ENCODE measurements at regions not wholly inside any gene's neighbourhood (a gene's known extent, or its start where the extent isn't known, plus 50 kb on each side); places are given as distances from the start of the nearest gene placed in this dataset.

- TF ChIP-seq REST (IDR thresholded peaks at IDR 0.05; ENCODE audit: insufficient replicate concordance, low read depth) (no peak), POLR2AphosphoS5 (IDR thresholded peaks at IDR 0.05; ENCODE audit: low read depth) (no peak), GABPA (IDR thresholded peaks at IDR 0.05; ENCODE audit: low read depth) (no peak), CTCF (IDR thresholded peaks at IDR 0.05; ENCODE audit: insufficient read depth, low read length) (no peak)
- no peak for DNase-seq (ENCODE audit: low read depth in 1 of 2, low spot score in 1 of 2)
- Histone ChIP-seq H3K4me3 (replicated peaks; ENCODE audit: insufficient read depth, low read length) (no peak overlapping the region), H3K27me3 (ENCODE audit: insufficient read depth, poor library complexity, severe bottlenecking) (no peaks in the 10 kb centered on the region), H3K27ac (replicated peaks) (no peak overlapping the region)
These were observed 201.3 kb upstream of the CHD6 start for GRCh38 chr20:41819436-41819835.

- TF ChIP-seq CTCF (IDR thresholded peaks at IDR 0.05; ENCODE audit: insufficient read depth, low read length) (no peak), GABPA (IDR thresholded peaks at IDR 0.05; ENCODE audit: low read depth) (no peak), REST (IDR thresholded peaks at IDR 0.05; ENCODE audit: insufficient replicate concordance, low read depth) (no peak), SPI1 (IDR thresholded peaks at IDR 0.05; ENCODE audit: borderline replicate concordance, low read depth) (no peak), POLR2AphosphoS5 (IDR thresholded peaks at IDR 0.05; ENCODE audit: low read depth) (no peak)
- DNase-seq (ENCODE audit: low read depth in 1 of 2, low spot score in 1 of 2) = no peak
- no peak overlapping the region for H3K4me3 ChIP-seq (replicated peaks; ENCODE audit: insufficient read depth, low read length)
- no peak overlapping the region for H3K27ac ChIP-seq (replicated peaks)
- no peaks in the 10 kb centered on the region for H3K27me3 ChIP-seq (ENCODE audit: insufficient read depth, poor library complexity, severe bottlenecking)
These were observed 200.8 kb upstream of the CHD6 start for GRCh38 chr20:41818991-41819390.

GRCh38 chr20:41818369-41818768 lies 200.2 kb upstream of the CHD6 start:
- TF ChIP-seq CTCF (IDR thresholded peaks at IDR 0.05; ENCODE audit: insufficient read depth, low read length) (no peak), GABPA (IDR thresholded peaks at IDR 0.05; ENCODE audit: low read depth) (no peak), REST (IDR thresholded peaks at IDR 0.05; ENCODE audit: insufficient replicate concordance, low read depth) (no peak), SPI1 (IDR thresholded peaks at IDR 0.05; ENCODE audit: borderline replicate concordance, low read depth) (no peak), POLR2AphosphoS5 (IDR thresholded peaks at IDR 0.05; ENCODE audit: low read depth) (no peak)
- Histone ChIP-seq H3K4me3 (replicated peaks; ENCODE audit: insufficient read depth, low read length) (no peak overlapping the region), H3K27me3 (ENCODE audit: insufficient read depth, poor library complexity, severe bottlenecking) (no peaks in the 10 kb centered on the region), H3K27ac (replicated peaks) (no peak overlapping the region)
- no peak for DNase-seq (ENCODE audit: low read depth in 1 of 2, low spot score in 1 of 2)

Data from HL-60 (cell line).